Kidney epithelial cell (primary cell): ENCODE measurements at regions not wholly inside any gene's neighbourhood (a gene's known extent, or its start where the extent isn't known, plus 50 kb on each side); places are given as distances from the start of the nearest gene placed in this dataset.

Source experiments
- DNase-seq: peaks from one replicate; pipeline ENCODE4 v3.0.0-alpha.2; 2010; ENCODE audit warnings: low read depth
- H3K27me3 ChIP-seq: 2 replicates; pipeline ENCODE4 v1.6.0; 2011; ENCODE audit warnings: low read length; ENCODE audit not compliant: control insufficient read depth, insufficient read depth
- H3K36me3 ChIP-seq: 2 replicates; pipeline ENCODE4 v1.5.1; 2011; ENCODE audit warnings: low read length; ENCODE audit not compliant: control insufficient read depth, insufficient read depth
- H3K4me3 ChIP-seq: 2 replicates; pipeline ENCODE4 v1.5.1; 2011; ENCODE audit warnings: low read depth, mild to moderate bottlenecking, control low read depth, low read length
- CTCF ChIP-seq: IDR thresholded peaks from 2 replicates; pipeline ENCODE4 v1.5.1; 2011; ENCODE audit warnings: mild to moderate bottlenecking, moderate library complexity, low read length, control low read depth, inconsistent platforms; ENCODE audit not compliant: insufficient read depth, poor library complexity, severe bottlenecking

- no peak for DNase-seq
- no peak for TF ChIP-seq CTCF
- no peaks in the 10 kb centered on the region for H3K27me3 ChIP-seq
- no peak overlapping the region for H3K4me3 ChIP-seq
- H3K36me3 ChIP-seq = no peaks in the 10 kb centered on the region
Observed at GRCh38 chr14:55777877-55778276, 197.9 kb downstream of the KTN1 start.

- Histone ChIP-seq H3K36me3 (no peaks in the 10 kb centered on the region), H3K27me3 (no peaks in the 10 kb centered on the region), H3K4me3 (no peak overlapping the region)
- DNase-seq = peak; percentile 70
- no peak for TF ChIP-seq CTCF
Observed at GRCh38 chr14:55780156-55780946, 200.3 kb downstream of the KTN1 start.

GRCh38 chr14:55781046-55781445, 201.0 kb downstream of the KTN1 start:
- Histone ChIP-seq H3K36me3 (no peaks in the 10 kb centered on the region), H3K4me3 (no peak overlapping the region), H3K27me3 (no peaks in the 10 kb centered on the region)
- no peak for DNase-seq
- TF ChIP-seq CTCF = no peak

- Histone ChIP-seq H3K36me3 (no peaks in the 10 kb centered on the region), H3K27me3 (no peaks in the 10 kb centered on the region), H3K4me3 (no peak overlapping the region)
- no peak for TF ChIP-seq CTCF
- no peak for DNase-seq
Observed at GRCh38 chr14:55782166-55782565, 202.2 kb downstream of the KTN1 start.

GRCh38 chr14:55789406-55789805, 209.4 kb downstream of the KTN1 start:
- no peaks in the 10 kb centered on the region for H3K27me3 ChIP-seq
- H3K36me3 ChIP-seq = no peaks in the 10 kb centered on the region
- no peak overlapping the region for H3K4me3 ChIP-seq
- no peak for TF ChIP-seq CTCF
- no peak for DNase-seq
